ENCODE measurements at regions not wholly inside any gene's neighbourhood (a gene's known extent, or its start where the extent isn't known, plus 50 kb on each side); places are given as distances from the start of the nearest gene placed in this dataset.

DNA sequence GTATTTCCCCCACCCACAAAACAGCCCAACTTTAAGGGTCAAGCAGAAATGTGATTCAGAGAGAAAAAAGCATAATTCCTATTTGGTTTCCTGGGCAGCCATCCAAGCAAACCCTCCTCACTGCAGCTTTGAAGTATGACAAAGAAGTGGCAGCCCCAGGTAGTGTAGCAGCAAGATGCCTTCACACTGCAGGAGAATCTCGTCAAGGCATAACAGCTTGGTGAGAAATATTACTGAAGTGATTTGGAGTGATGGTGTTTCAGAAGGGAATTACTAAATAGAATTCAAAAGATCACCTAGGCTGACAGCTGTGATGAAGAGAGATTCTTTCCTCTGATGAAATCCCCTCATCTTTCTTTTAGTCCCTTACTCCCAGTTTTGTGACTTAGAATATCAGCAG, 173.9 kb downstream of the PYDC2 start:
- TF ChIP-seq, protein P1, sequence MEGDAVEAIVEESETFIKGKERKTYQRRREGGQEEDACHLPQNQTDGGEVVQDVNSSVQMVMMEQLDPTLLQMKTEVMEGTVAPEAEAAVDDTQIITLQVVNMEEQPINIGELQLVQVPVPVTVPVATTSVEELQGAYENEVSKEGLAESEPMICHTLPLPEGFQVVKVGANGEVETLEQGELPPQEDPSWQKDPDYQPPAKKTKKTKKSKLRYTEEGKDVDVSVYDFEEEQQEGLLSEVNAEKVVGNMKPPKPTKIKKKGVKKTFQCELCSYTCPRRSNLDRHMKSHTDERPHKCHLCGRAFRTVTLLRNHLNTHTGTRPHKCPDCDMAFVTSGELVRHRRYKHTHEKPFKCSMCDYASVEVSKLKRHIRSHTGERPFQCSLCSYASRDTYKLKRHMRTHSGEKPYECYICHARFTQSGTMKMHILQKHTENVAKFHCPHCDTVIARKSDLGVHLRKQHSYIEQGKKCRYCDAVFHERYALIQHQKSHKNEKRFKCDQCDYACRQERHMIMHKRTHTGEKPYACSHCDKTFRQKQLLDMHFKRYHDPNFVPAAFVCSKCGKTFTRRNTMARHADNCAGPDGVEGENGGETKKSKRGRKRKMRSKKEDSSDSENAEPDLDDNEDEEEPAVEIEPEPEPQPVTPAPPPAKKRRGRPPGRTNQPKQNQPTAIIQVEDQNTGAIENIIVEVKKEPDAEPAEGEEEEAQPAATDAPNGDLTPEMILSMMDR (IDR thresholded peaks at IDR 0.05; ENCODE audit: insufficient read depth, low read length), result no peak
- TF ChIP-seq POLR2AphosphoS5 (IDR thresholded peaks at IDR 0.05; ENCODE audit: low read depth), result no peak
- no peak for TF ChIP-seq REST (IDR thresholded peaks at IDR 0.05; ENCODE audit: insufficient replicate concordance, low read depth)
